IPS-NIHi7 (cell line): ENCODE measurements at regions not wholly inside any gene's neighbourhood (a gene's known extent, or its start where the extent isn't known, plus 50 kb on each side); places are given as distances from the start of the nearest gene placed in this dataset.
"Not testable (repeated sequence)": the region's sequence is repeated elsewhere in the genome, so short reads cannot be mapped to it uniquely, and the experiment has no call there.

Experiments used
- DNase-seq: peaks from one replicate; pipeline ENCODE4 v3.0.0; 2012; ENCODE audit warnings: mixed read lengths; ENCODE audit errors: extremely low spot score

GRCh38 chr2:224650815-224651439, 65.2 kb downstream of the CCDC195 start:
- DNase-seq: peak; percentile 69

- DNase-seq: not testable (repeated sequence)
Observed at GRCh38 chr2:224647684-224648083, 62.5 kb upstream of the CUL3 start.

GRCh38 chr2:224646242-224646846, 61.2 kb upstream of the CUL3 start:
- peak; percentile 28 for DNase-seq

- DNase-seq: no peak
Observed at GRCh38 chr2:224645722-224646121, 60.6 kb upstream of the CUL3 start.

GRCh38 chr2:224640679-224641078, 55.5 kb upstream of the CUL3 start:
- DNase-seq: no peak

GRCh38 chr2:224638301-224638823, 53.2 kb upstream of the CUL3 start:
- no peak for DNase-seq
